GM19240 (cell line): ENCODE measurements at regions not wholly inside any gene's neighbourhood (a gene's known extent, or its start where the extent isn't known, plus 50 kb on each side); places are given as distances from the start of the nearest gene placed in this dataset.
"Not testable (repeated sequence)": the region's sequence is repeated elsewhere in the genome, so short reads cannot be mapped to it uniquely, and the experiment has no call there.

Source experiments
- DNase-seq: peaks from one replicate; pipeline ENCODE4 v3.0.0; 2011; ENCODE audit warnings: low spot score; ENCODE audit not compliant: insufficient read length

- no peak for DNase-seq
These were observed 60.2 kb downstream of the THNSL1 start for GRCh38 chr10:25076506-25077177.

- no peak for DNase-seq
These were observed 62.4 kb downstream of the THNSL1 start for GRCh38 chr10:25078658-25079431.

GRCh38 chr10:25080880-25081581 lies 64.6 kb downstream of the THNSL1 start:
- peak; percentile 45 for DNase-seq

GRCh38 chr10:25082276-25083204 lies 66.1 kb downstream of the THNSL1 start:
- no peak for DNase-seq

GRCh38 chr10:25083546-25084111 lies 67.2 kb downstream of the THNSL1 start:
- DNase-seq = no peak

- no peak for DNase-seq
These were observed 68.0 kb downstream of the THNSL1 start for GRCh38 chr10:25084447-25084846.

- DNase-seq = no peak
These were observed 78.2 kb downstream of the THNSL1 start for GRCh38 chr10:25094590-25094989.

GRCh38 chr10:25097669-25098411 lies 77.0 kb upstream of the GPR158 start:
- no peak for DNase-seq

- no peak for DNase-seq
These were observed 74.7 kb upstream of the GPR158 start for GRCh38 chr10:25100141-25100540.

- no peak for DNase-seq
These were observed 73.2 kb upstream of the GPR158 start for GRCh38 chr10:25101461-25102146.

GRCh38 chr10:25102147-25102822 lies 72.5 kb upstream of the GPR158 start:
- DNase-seq = no peak

GRCh38 chr10:25103703-25104102 lies 71.1 kb upstream of the GPR158 start:
- DNase-seq = no peak

GRCh38 chr10:25104441-25104840 lies 70.4 kb upstream of the GPR158 start:
- no peak for DNase-seq

- DNase-seq = no peak
These were observed 69.5 kb upstream of the GPR158 start for GRCh38 chr10:25105262-25105661.

GRCh38 chr10:25105743-25106260 lies 69.0 kb upstream of the GPR158 start:
- no peak for DNase-seq

GRCh38 chr10:25107756-25108155 lies 67.0 kb upstream of the GPR158 start:
- no peak for DNase-seq

- not testable (repeated sequence) for DNase-seq
These were observed 64.9 kb upstream of the GPR158 start for GRCh38 chr10:25109896-25110295.

- no peak for DNase-seq
These were observed 62.8 kb upstream of the GPR158 start for GRCh38 chr10:25112016-25112415.
